GM21367 (cell line): ENCODE measurements at regions not wholly inside any gene's neighbourhood (a gene's known extent, or its start where the extent isn't known, plus 50 kb on each side); places are given as distances from the start of the nearest gene placed in this dataset.

ENCODE experiments used
- ATAC-seq: cut with Tn5 transposase; IDR thresholded peaks from one replicate; pipeline ENCODE4 v1.9.1; 2021; ENCODE audit not compliant: unreplicated experiment

GRCh38 chr1:172972258-172972657 lies 78.5 kb downstream of the TNFSF18 start:
- ATAC-seq, result no peak

GRCh38 chr1:172973424-172973823 lies 77.3 kb downstream of the TNFSF18 start:
- no peak for ATAC-seq

GRCh38 chr1:172976222-172977041 lies 74.3 kb downstream of the TNFSF18 start:
- no peak for ATAC-seq

- ATAC-seq, result no peak
Measured at GRCh38 chr1:172977296-172978017, 73.3 kb downstream of the TNFSF18 start.

GRCh38 chr1:172978595-172978994 lies 72.1 kb downstream of the TNFSF18 start:
- no peak for ATAC-seq

- no peak for ATAC-seq
Measured at GRCh38 chr1:172979828-172980227, 70.9 kb downstream of the TNFSF18 start.

GRCh38 chr1:172980456-172980855 lies 70.3 kb downstream of the TNFSF18 start:
- ATAC-seq, result no peak

- ATAC-seq, result no peak
Measured at GRCh38 chr1:172980971-172981370, 69.8 kb downstream of the TNFSF18 start.
